PC-3 (cell line): ENCODE measurements at regions not wholly inside any gene's neighbourhood (a gene's known extent, or its start where the extent isn't known, plus 50 kb on each side); places are given as distances from the start of the nearest gene placed in this dataset.

ENCODE experiments used
- ATAC-seq: fragments of 200-7000 bp; cut with Tn5 transposase; 2 replicates; pipeline ENCODE4 v1.9.1; 2020; ENCODE audit warnings: mild to moderate bottlenecking, moderate library complexity
- BruUV-seq: library from RNA; stranded (reverse); fragments of 400-500 nt; replicated peaks from 2 replicates; lab custom pipeline; 2021; lab: Mats Ljungman, UMichigan
- CTCF ChIA-PET: fragments of 300-600 bp; sonication (Branson Sonifier 250); formaldehyde crosslinking; loops from one replicate; lab custom pipeline; 2022; ENCODE audit warnings: antibody characterized with exemption; lab: Charles Lee
- POLR2A ChIA-PET: fragments of 300-600 bp; sonication (Branson Sonifier 250); formaldehyde crosslinking; loops from one replicate; lab custom pipeline; 2022; ENCODE audit warnings: antibody characterized with exemption; ENCODE audit not compliant: unreplicated experiment; lab: Charles Lee
- DNase-seq: peaks from one replicate; pipeline ENCODE4 v3.0.0-alpha.2; 2015
- H2AFZ ChIP-seq: fragments of 300-600 bp; sonication (generic); 2 replicates; pipeline ENCODE4 v1.6.0; 2016; ENCODE audit warnings: antibody characterized with exemption, low read length
- H3F3A ChIP-seq: fragments of 300-600 bp; sonication (generic); one replicate; pipeline ENCODE4 v1.6.0; 2017; ENCODE audit warnings: antibody characterized with exemption, low read length, control low read depth, mild to moderate bottlenecking; ENCODE audit not compliant: unreplicated experiment
- H3K27ac ChIP-seq: fragments of 300-600 bp; sonication (generic); 2 replicates; pipeline ENCODE4 v1.5.1; 2016; ENCODE audit warnings: mild to moderate bottlenecking, low read length
- H3K27me3 ChIP-seq: fragments of 300-600 bp; sonication (generic); 2 replicates; pipeline ENCODE4 v1.6.1; 2016; ENCODE audit warnings: low read length, mixed read lengths
- H3K36me3 ChIP-seq: fragments of 300-600 bp; sonication (generic); 2 replicates; pipeline ENCODE4 v1.6.1; 2016; ENCODE audit warnings: low read depth, mixed run types, low read length, mixed read lengths
- H3K4me1 ChIP-seq: fragments of 300-600 bp; sonication (generic); 2 replicates; pipeline ENCODE4 v1.5.1; 2016; ENCODE audit warnings: low read length; ENCODE audit not compliant: insufficient read depth
- H3K4me2 ChIP-seq: fragments of 300-600 bp; sonication (generic); 2 replicates; pipeline ENCODE4 v1.6.0; 2016; ENCODE audit warnings: low read length
- H3K4me3 ChIP-seq: fragments of 300-600 bp; sonication (generic); 2 replicates; pipeline ENCODE4 v1.5.1; 2016; ENCODE audit warnings: mild to moderate bottlenecking, low read length, mixed read lengths
- H3K79me2 ChIP-seq: fragments of 300-600 bp; sonication (generic); 2 replicates; pipeline ENCODE4 v1.6.1; 2017; ENCODE audit warnings: low read length, mixed read lengths
- H3K9ac ChIP-seq: fragments of 300-600 bp; sonication (generic); 2 replicates; pipeline ENCODE4 v1.6.0; 2016; ENCODE audit warnings: mild to moderate bottlenecking, low read length
- H3K9me2 ChIP-seq: fragments of 300-600 bp; sonication (generic); replicated peaks from 2 replicates; pipeline ENCODE4 v1.6.1; 2016; ENCODE audit warnings: mixed run types, low read length, mixed read lengths
- H3K9me3 ChIP-seq: fragments of 300-600 bp; sonication (generic); 2 replicates; pipeline ENCODE4 v1.6.1; 2016; ENCODE audit warnings: low read length, mixed read lengths
- H4K20me1 ChIP-seq: fragments of 300-600 bp; sonication (generic); 2 replicates; pipeline ENCODE4 v1.6.1; 2016; ENCODE audit warnings: low read length, mixed read lengths
- CTCF ChIP-seq: fragments of 300-600 bp; sonication (generic); conservative IDR thresholded peaks from 2 replicates; pipeline ENCODE4 v1.5.1; 2017; ENCODE audit warnings: antibody characterized with exemption, low read depth, mild to moderate bottlenecking, low read length
- EZH2 ChIP-seq: fragments of 300-600 bp; sonication (generic); IDR thresholded peaks from one replicate; pipeline ENCODE4 v1.6.1; 2017; ENCODE audit warnings: antibody characterized with exemption, mild to moderate bottlenecking, low read length; ENCODE audit not compliant: unreplicated experiment
- EZH2phosphoT487 ChIP-seq: fragments of 300-600 bp; sonication (generic); IDR thresholded peaks from 2 replicates; pipeline ENCODE4 v1.6.1; 2018; ENCODE audit warnings: mild to moderate bottlenecking, antibody characterized with exemption, low read length, borderline replicate concordance
- intact Hi-C: fragments of 100-400 bp; cut with micrococcal nuclease; formaldehyde crosslinking; loops from 2 replicates; pipeline ENCODE4 v1.9.0; 2023

GRCh38 chr5:82517544-82518075 lies 239.5 kb upstream of the RPS23 start:
- H3K9ac ChIP-seq: no peak overlapping the region
- no peak overlapping the region for H3K27ac ChIP-seq
- no peaks in the 10 kb centered on the region for H3F3A ChIP-seq
- H3K79me2 ChIP-seq: no peaks in the 10 kb centered on the region
- no peaks in the 10 kb centered on the region for H3K27me3 ChIP-seq
- H3K4me3 ChIP-seq: no peak overlapping the region
- TF ChIP-seq EZH2phosphoT487 (no peak), CTCF (no peak), EZH2 (no peak)
- no peaks in the 10 kb centered on the region for H4K20me1 ChIP-seq
- intact Hi-C loops: no loop called here
- no peaks in the 10 kb centered on the region for H3K36me3 ChIP-seq
- POLR2A ChIA-PET: no interaction called here
- H2AFZ ChIP-seq: no peak overlapping the region
- peaks cover 16% of the 10 kb centered on the region for H3K4me1 ChIP-seq
- no TSS peak for BruUV-seq
- no peak overlapping the region for H3K4me2 ChIP-seq
- CTCF ChIA-PET: no interaction called here
- no peaks in the 10 kb centered on the region for H3K9me2 ChIP-seq
- no peak for ATAC-seq
- no peak for DNase-seq
- H3K9me3 ChIP-seq: no peaks in the 10 kb centered on the region

- Histone ChIP-seq H4K20me1 (no peaks in the 10 kb centered on the region), H3K9me3 (no peaks in the 10 kb centered on the region), H3K9me2 (no peaks in the 10 kb centered on the region), H3K4me1 (no peaks in the 10 kb centered on the region), H3K9ac (no peak overlapping the region), H3K27ac (no peak overlapping the region), H3K4me3 (no peak overlapping the region), H3K4me2 (no peak overlapping the region), H3K27me3 (no peaks in the 10 kb centered on the region), H2AFZ (no peak overlapping the region), H3K79me2 (no peaks in the 10 kb centered on the region), H3F3A (no peaks in the 10 kb centered on the region), H3K36me3 (no peaks in the 10 kb centered on the region)
- ATAC-seq: no peak
- no peak for TF ChIP-seq EZH2phosphoT487
- TF ChIP-seq EZH2: no peak
- TF ChIP-seq CTCF: no peak
- no peak for DNase-seq
- POLR2A ChIA-PET: no interaction called here
- BruUV-seq: no TSS peak
- CTCF ChIA-PET: no interaction called here
- intact Hi-C loops: no loop called here
These were observed 235.6 kb upstream of the RPS23 start for GRCh38 chr5:82513738-82514137.

GRCh38 chr5:82512025-82512424 lies 233.9 kb upstream of the RPS23 start:
- POLR2A ChIA-PET: no interaction called here
- no peak overlapping the region for H2AFZ ChIP-seq

More at GRCh38 chr5:82512025-82512424, 233.9 kb upstream of the RPS23 start:
- Histone ChIP-seq H3F3A (no peaks in the 10 kb centered on the region), H3K9ac (no peak overlapping the region), H3K36me3 (no peaks in the 10 kb centered on the region), H3K4me1 (no peaks in the 10 kb centered on the region), H3K9me2 (no peaks in the 10 kb centered on the region), H3K9me3 (no peaks in the 10 kb centered on the region), H4K20me1 (no peaks in the 10 kb centered on the region), H3K4me3 (no peak overlapping the region), H3K79me2 (no peaks in the 10 kb centered on the region), H3K4me2 (no peak overlapping the region), H3K27me3 (no peaks in the 10 kb centered on the region), H3K27ac (no peak overlapping the region)
- CTCF ChIA-PET: no interaction called here
- TF ChIP-seq CTCF (no peak), EZH2phosphoT487 (no peak), EZH2 (no peak)
- no peak for ATAC-seq
- intact Hi-C loops: no loop called here
- no TSS peak for BruUV-seq
- DNase-seq: no peak
